ENCODE measurements at regions not wholly inside any gene's neighbourhood (a gene's known extent, or its start where the extent isn't known, plus 50 kb on each side); places are given as distances from the start of the nearest gene placed in this dataset.

DNA sequence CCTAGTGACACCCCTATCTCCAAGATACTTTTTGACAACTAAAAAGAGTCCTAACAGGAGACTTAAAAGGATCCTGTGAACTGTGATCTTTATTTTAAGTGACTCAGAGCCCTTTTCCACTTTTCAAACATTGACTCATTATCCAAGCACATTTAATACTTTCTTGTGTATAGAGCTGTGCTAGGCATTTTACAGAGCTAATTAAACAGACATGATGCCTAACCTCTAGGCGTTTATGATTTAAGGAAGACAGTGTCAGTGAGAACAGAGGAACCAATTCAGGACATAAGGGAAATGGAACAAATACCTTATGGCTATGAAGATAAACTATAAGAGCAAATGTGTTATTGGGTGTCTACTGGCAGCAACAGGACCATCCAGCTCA, 282.6 kb downstream of the TPBG start:
- 38% methylated on average over 1 of the region's 1 CpG for WGBS (ENCODE audit: low lambda C conversion rate)
- Histone ChIP-seq H3K9me2 (no peaks in the 10 kb centered on the region), H3K4me1 (ENCODE audit: control insufficient read depth in 1 of 2, insufficient read depth in 2 of 2, low read depth in 1 of 2, low read length in 1 of 2) (no peaks in the 10 kb centered on the region), H3K79me2 (ENCODE audit: insufficient read depth) (no peaks in the 10 kb centered on the region), H3K27me3 (ENCODE audit: insufficient read depth) (no peaks in the 10 kb centered on the region), H3K9ac (no peak overlapping the region), H3K4me3 (ENCODE audit: low read depth in 2 of 2, low read length in 1 of 2) (no peak overlapping the region), H3F3A (replicated peaks; ENCODE audit: insufficient read depth) (no peaks in the 10 kb centered on the region), H3K27ac (ENCODE audit: low read depth in 2 of 2, low read length in 1 of 2) (no peak overlapping the region), H3K4me2 (no peak overlapping the region), H3K36me3 (replicated peaks in 1 of 2; ENCODE audit: control insufficient read depth in 1 of 2, insufficient read depth in 2 of 2, low read length in 1 of 2) (no peaks in the 10 kb centered on the region), H2AFZ (ENCODE audit: low read depth) (no peak overlapping the region), H4K20me1 (ENCODE audit: insufficient read depth) (no peaks in the 10 kb centered on the region), H3K9me3 (no peaks in the 10 kb centered on the region)
- TF ChIP-seq, protein P1, sequence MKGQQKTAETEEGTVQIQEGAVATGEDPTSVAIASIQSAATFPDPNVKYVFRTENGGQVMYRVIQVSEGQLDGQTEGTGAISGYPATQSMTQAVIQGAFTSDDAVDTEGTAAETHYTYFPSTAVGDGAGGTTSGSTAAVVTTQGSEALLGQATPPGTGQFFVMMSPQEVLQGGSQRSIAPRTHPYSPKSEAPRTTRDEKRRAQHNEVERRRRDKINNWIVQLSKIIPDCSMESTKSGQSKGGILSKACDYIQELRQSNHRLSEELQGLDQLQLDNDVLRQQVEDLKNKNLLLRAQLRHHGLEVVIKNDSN (IDR thresholded peaks at IDR 0.05; ENCODE audit: borderline replicate concordance, low read depth): no peak
- TF ChIP-seq, protein P2, sequence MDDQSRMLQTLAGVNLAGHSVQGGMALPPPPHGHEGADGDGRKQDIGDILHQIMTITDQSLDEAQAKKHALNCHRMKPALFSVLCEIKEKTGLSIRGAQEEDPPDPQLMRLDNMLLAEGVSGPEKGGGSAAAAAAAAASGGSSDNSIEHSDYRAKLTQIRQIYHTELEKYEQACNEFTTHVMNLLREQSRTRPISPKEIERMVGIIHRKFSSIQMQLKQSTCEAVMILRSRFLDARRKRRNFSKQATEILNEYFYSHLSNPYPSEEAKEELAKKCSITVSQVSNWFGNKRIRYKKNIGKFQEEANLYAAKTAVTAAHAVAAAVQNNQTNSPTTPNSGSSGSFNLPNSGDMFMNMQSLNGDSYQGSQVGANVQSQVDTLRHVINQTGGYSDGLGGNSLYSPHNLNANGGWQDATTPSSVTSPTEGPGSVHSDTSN (IDR thresholded peaks at IDR 0.05): no peak
- TF ChIP-seq ELF1 (IDR thresholded peaks at IDR 0.05) (no peak), MXI1 (IDR thresholded peaks at IDR 0.05; ENCODE audit: low read depth, low read length) (no peak), SMC3 (IDR thresholded peaks at IDR 0.05; ENCODE audit: low read depth, low read length) (no peak), EP300 (IDR thresholded peaks at IDR 0.05; ENCODE audit: borderline replicate concordance in 1 of 2, low read depth in 1 of 2, low read length in 1 of 2) (no peak), EZH2phosphoT487 (IDR thresholded peaks at IDR 0.05; ENCODE audit: borderline replicate concordance, low read depth) (no peak), GATA2 (CRISPR knock-in tag; IDR thresholded peaks at IDR 0.05) (no peak), RFX5 (IDR thresholded peaks at IDR 0.05; ENCODE audit: low read length) (no peak), FOXJ3 (CRISPR knock-in tag; IDR thresholded peaks at IDR 0.05) (no peak), TEAD4 (IDR thresholded peaks at IDR 0.05; ENCODE audit: borderline replicate concordance, insufficient read depth) (no peak)
- TF ChIP-seq, protein P3, sequence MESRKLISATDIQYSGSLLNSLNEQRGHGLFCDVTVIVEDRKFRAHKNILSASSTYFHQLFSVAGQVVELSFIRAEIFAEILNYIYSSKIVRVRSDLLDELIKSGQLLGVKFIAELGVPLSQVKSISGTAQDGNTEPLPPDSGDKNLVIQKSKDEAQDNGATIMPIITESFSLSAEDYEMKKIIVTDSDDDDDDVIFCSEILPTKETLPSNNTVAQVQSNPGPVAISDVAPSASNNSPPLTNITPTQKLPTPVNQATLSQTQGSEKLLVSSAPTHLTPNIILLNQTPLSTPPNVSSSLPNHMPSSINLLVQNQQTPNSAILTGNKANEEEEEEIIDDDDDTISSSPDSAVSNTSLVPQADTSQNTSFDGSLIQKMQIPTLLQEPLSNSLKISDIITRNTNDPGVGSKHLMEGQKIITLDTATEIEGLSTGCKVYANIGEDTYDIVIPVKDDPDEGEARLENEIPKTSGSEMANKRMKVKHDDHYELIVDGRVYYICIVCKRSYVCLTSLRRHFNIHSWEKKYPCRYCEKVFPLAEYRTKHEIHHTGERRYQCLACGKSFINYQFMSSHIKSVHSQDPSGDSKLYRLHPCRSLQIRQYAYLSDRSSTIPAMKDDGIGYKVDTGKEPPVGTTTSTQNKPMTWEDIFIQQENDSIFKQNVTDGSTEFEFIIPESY (IDR thresholded peaks at IDR 0.05; ENCODE audit: borderline replicate concordance, low read depth): no peak
- DNase-seq: no peak
- CTCF ChIA-PET: interaction anchor here (0.5 to 1.2 kb wide), 2 partner anchors 21 to 45 kb away, joined by 3 read pairs; no protein-coding TSS in a partner anchor
- POLR2A ChIA-PET: no interaction called here

DNA sequence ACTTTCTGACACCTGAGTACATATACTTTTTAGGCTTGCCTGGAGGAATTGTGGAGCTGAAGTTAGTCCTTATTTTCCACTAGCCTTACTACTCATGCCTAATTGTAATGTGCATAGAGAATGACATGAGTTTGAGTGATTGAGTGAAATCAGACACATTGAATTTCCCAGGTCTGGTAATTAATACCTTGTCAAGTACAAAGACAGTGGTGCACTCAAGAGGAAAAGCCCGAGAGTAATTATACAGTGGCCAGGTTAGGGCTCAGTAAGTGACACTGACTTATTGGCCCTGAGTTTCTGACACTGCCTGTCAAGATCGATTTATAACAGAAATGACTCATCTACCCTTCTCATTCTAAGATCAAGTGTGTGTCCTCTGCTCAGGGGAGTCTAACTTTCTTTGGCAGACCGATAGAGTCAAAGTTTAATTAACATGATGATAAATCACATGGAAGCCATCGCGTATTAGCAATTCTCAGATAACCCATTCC, 288.3 kb downstream of the TPBG start:
- 68% methylated on average over 5 of the region's 5 CpGs for WGBS (ENCODE audit: low lambda C conversion rate)
- Histone ChIP-seq H3K4me2 (no peak overlapping the region), H3K27ac (ENCODE audit: low read depth in 2 of 2, low read length in 1 of 2) (no peak overlapping the region), H4K20me1 (ENCODE audit: insufficient read depth) (no peaks in the 10 kb centered on the region), H3K4me3 (ENCODE audit: low read depth in 2 of 2, low read length in 1 of 2) (no peak overlapping the region), H3F3A (replicated peaks; ENCODE audit: insufficient read depth) (no peaks in the 10 kb centered on the region), H3K36me3 (replicated peaks in 1 of 2; ENCODE audit: control insufficient read depth in 1 of 2, insufficient read depth in 2 of 2, low read length in 1 of 2) (no peaks in the 10 kb centered on the region), H2AFZ (ENCODE audit: low read depth) (no peak overlapping the region), H3K9ac (no peak overlapping the region), H3K9me2 (no peaks in the 10 kb centered on the region), H3K27me3 (ENCODE audit: insufficient read depth) (no peaks in the 10 kb centered on the region), H3K4me1 (ENCODE audit: control insufficient read depth in 1 of 2, insufficient read depth in 2 of 2, low read depth in 1 of 2, low read length in 1 of 2) (no peaks in the 10 kb centered on the region), H3K9me3 (no peaks in the 10 kb centered on the region), H3K79me2 (ENCODE audit: insufficient read depth) (no peaks in the 10 kb centered on the region)
- POLR2A ChIA-PET: no interaction called here
- no peak for DNase-seq
- CTCF ChIA-PET: no interaction called here
- TF ChIP-seq, protein P4, sequence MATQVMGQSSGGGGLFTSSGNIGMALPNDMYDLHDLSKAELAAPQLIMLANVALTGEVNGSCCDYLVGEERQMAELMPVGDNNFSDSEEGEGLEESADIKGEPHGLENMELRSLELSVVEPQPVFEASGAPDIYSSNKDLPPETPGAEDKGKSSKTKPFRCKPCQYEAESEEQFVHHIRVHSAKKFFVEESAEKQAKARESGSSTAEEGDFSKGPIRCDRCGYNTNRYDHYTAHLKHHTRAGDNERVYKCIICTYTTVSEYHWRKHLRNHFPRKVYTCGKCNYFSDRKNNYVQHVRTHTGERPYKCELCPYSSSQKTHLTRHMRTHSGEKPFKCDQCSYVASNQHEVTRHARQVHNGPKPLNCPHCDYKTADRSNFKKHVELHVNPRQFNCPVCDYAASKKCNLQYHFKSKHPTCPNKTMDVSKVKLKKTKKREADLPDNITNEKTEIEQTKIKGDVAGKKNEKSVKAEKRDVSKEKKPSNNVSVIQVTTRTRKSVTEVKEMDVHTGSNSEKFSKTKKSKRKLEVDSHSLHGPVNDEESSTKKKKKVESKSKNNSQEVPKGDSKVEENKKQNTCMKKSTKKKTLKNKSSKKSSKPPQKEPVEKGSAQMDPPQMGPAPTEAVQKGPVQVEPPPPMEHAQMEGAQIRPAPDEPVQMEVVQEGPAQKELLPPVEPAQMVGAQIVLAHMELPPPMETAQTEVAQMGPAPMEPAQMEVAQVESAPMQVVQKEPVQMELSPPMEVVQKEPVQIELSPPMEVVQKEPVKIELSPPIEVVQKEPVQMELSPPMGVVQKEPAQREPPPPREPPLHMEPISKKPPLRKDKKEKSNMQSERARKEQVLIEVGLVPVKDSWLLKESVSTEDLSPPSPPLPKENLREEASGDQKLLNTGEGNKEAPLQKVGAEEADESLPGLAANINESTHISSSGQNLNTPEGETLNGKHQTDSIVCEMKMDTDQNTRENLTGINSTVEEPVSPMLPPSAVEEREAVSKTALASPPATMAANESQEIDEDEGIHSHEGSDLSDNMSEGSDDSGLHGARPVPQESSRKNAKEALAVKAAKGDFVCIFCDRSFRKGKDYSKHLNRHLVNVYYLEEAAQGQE (IDR thresholded peaks at IDR 0.05; ENCODE audit: low read depth, low read length): no peak
- TF ChIP-seq GABPA (IDR thresholded peaks at IDR 0.05; ENCODE audit: low read depth) (no peak), EZH2phosphoT487 (IDR thresholded peaks at IDR 0.05; ENCODE audit: borderline replicate concordance, low read depth) (no peak), CHD2 (IDR thresholded peaks at IDR 0.05; ENCODE audit: low read length, partially characterized antibody) (no peak)
- TF ChIP-seq, protein P5, sequence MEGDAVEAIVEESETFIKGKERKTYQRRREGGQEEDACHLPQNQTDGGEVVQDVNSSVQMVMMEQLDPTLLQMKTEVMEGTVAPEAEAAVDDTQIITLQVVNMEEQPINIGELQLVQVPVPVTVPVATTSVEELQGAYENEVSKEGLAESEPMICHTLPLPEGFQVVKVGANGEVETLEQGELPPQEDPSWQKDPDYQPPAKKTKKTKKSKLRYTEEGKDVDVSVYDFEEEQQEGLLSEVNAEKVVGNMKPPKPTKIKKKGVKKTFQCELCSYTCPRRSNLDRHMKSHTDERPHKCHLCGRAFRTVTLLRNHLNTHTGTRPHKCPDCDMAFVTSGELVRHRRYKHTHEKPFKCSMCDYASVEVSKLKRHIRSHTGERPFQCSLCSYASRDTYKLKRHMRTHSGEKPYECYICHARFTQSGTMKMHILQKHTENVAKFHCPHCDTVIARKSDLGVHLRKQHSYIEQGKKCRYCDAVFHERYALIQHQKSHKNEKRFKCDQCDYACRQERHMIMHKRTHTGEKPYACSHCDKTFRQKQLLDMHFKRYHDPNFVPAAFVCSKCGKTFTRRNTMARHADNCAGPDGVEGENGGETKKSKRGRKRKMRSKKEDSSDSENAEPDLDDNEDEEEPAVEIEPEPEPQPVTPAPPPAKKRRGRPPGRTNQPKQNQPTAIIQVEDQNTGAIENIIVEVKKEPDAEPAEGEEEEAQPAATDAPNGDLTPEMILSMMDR (IDR thresholded peaks at IDR 0.05): no peak

All from SK-N-SH (cell line).